ENCODE measurements at regions not wholly inside any gene's neighbourhood (a gene's known extent, or its start where the extent isn't known, plus 50 kb on each side); places are given as distances from the start of the nearest gene placed in this dataset.
"Not testable (repeated sequence)": the region's sequence is repeated elsewhere in the genome, so short reads cannot be mapped to it uniquely, and the experiment has no call there.

DNA sequence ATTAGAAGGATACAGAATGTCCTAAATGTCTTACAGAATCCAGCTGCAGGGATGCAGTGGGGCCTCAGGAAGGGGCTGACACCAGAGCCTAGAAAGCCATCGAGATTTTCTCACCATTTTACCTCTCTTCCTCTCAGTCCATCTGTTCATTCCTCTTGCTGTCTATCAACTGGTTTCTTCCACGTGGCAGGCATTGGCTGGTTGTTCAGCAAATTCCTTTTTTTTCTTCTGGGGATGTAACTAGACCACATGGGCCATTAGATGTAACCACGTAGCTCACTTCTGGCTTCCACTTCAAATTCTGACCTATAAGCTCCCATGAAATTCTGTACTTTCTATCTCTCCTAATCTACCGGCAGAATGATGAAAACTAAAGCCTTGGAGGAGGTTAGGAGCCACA is 93.6 kb upstream of the MTAP start:
- DNase-seq (ENCODE audit: extremely low read depth, low read depth): no peak
- TF ChIP-seq, protein P1, sequence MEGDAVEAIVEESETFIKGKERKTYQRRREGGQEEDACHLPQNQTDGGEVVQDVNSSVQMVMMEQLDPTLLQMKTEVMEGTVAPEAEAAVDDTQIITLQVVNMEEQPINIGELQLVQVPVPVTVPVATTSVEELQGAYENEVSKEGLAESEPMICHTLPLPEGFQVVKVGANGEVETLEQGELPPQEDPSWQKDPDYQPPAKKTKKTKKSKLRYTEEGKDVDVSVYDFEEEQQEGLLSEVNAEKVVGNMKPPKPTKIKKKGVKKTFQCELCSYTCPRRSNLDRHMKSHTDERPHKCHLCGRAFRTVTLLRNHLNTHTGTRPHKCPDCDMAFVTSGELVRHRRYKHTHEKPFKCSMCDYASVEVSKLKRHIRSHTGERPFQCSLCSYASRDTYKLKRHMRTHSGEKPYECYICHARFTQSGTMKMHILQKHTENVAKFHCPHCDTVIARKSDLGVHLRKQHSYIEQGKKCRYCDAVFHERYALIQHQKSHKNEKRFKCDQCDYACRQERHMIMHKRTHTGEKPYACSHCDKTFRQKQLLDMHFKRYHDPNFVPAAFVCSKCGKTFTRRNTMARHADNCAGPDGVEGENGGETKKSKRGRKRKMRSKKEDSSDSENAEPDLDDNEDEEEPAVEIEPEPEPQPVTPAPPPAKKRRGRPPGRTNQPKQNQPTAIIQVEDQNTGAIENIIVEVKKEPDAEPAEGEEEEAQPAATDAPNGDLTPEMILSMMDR (IDR thresholded peaks at IDR 0.05; ENCODE audit: low read depth, low read length): no peak

DNA sequence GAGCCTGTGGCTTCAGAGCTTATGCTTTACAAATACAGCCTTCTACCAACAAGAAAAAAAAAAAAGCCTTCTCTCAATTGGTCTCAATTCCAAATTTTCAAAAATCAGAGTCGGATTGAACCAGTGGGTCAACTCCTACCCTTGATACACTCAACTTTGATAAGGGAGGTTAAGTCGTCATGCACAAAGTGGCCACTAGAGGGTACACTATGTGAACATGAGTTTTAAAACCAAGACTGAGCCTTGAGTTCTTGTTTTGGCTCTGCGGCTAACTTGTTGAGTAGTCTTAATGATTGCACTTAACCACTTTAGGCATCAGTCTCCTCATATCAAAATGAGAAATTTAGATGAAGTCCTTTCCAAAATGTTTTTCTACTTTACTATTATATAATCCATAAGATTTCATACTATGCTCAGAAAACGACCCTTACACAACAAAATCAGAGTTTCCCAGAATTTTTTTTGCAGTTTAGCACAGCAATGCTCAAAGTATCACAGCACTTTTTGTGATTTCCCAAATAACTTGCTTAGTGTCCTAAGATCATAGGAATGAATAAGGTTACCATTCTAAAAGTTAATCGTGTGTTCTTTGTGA is 92.9 kb upstream of the MTAP start:
- DNase-seq (ENCODE audit: extremely low read depth, low read depth): no peak
- TF ChIP-seq, protein P1 (IDR thresholded peaks at IDR 0.05; ENCODE audit: low read depth, low read length): peak; percentile 67

DNA sequence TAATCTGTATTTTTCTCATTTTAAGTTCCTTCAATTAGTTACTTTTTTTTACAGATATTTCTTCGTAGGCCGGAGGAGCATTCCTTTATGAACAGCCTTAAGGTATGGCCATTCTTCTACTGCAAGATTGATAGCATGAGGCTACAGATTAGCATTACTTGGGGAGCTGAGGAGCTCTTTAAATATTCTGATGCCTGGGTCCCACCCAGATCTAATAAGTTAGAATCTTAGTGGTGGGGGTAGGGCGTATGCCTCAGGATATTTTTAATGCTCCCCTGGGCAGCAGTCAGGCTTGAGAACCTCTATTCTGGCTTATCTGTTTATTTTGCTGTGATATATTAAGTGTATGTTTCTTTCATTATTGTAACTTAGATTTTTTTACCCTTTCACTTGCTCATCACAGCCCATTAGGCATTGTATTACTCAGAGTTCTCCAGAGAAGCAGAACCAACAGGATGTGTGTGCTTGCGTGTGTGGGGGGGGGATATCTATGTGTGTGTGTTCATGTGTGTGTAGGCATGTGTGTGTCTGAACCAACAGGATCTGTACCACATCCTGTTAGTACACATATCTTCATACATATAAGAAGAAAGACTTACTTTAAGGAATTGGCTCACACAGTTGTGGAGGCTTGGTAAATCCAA is 91.8 kb upstream of the MTAP start:
- TF ChIP-seq, protein P1 (IDR thresholded peaks at IDR 0.05; ENCODE audit: low read depth, low read length): no peak
- no peak for DNase-seq (ENCODE audit: extremely low read depth, low read depth)

DNA sequence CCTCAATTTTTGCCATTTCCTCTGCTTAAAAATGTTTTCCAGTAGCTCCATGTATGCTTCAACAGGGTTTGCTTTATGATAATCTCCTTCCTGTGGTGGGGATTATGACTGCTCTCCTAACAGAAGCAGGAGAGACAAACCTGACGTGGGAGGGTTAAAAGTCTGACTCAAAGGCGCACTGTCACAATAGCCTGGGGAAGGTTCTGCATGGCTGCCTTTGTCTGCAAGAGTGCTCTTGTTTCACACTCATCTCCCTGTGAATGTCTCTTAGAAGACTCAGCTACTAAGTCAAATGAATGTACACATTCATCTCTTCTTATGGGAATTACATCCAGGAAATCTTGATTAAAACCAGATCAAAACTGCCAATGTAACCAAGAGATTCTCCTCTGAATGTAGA is 90.9 kb upstream of the MTAP start:
- TF ChIP-seq, protein P1 (IDR thresholded peaks at IDR 0.05; ENCODE audit: low read depth, low read length): no peak
- DNase-seq (ENCODE audit: extremely low read depth, low read depth): peak; percentile 20

DNA sequence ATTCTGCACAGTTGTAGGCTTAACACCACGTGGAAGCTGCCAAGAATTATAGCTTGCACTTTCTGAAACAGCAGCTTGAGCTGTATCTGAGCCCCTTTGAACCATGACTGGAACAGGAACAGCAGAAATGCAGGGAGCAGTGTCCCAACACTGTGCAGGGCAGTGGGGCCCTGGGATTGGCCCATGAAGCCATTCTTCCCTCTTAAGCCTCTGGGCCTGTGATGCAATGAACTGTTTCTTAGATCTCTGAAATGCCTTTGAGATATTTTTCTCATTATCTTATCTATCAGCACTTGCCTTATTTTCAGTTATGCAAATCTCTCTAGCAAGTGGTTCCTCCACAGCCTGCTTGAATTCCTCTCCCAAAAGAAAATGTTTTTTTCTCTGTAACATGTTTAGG is 87.0 kb upstream of the MTAP start:
- DNase-seq (ENCODE audit: extremely low read depth, low read depth): no peak
- TF ChIP-seq, protein P1 (IDR thresholded peaks at IDR 0.05; ENCODE audit: low read depth, low read length): no peak

DNA sequence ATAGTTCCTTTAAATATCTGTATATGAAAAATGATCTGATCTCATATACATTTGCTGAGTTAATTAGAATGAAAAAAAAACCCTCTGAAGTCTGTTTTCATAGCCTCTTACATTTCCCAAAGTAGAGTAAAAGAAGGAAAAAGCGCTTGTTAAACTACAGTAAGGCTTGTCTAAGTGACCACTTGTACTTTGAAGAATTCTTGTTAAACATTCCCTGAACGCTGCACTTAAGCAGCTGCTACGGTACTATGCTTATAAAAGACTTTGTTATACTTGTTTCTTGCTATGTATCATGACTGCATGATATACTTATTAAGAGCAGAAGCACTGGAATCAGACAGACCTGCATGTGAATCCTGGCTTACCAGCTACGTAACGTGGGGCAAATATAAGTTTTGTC is 81.7 kb upstream of the MTAP start:
- TF ChIP-seq, protein P1 (IDR thresholded peaks at IDR 0.05; ENCODE audit: low read depth, low read length): no peak
- no peak for DNase-seq (ENCODE audit: extremely low read depth, low read depth)

DNA sequence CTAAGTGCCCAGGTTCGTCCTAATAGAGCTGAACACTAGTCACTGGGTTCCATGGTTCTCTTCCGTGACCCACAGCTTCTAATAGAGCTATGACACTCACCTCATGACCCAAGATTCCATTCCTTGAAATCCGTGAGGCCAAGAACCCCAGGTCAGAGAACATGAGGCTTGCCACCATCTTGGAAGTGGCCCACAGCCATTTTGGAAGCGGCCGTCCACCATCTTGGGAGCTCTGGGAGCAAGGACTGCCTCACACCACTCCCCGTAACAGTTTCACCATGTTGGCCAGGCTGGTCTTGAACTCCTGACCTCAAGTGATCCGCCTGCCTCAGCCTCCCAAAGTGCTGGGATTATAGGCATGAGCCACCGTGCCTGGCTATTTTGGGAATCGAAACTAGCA is 75.0 kb upstream of the MTAP start:
- not testable (repeated sequence) for DNase-seq (ENCODE audit: extremely low read depth, low read depth)

DNA sequence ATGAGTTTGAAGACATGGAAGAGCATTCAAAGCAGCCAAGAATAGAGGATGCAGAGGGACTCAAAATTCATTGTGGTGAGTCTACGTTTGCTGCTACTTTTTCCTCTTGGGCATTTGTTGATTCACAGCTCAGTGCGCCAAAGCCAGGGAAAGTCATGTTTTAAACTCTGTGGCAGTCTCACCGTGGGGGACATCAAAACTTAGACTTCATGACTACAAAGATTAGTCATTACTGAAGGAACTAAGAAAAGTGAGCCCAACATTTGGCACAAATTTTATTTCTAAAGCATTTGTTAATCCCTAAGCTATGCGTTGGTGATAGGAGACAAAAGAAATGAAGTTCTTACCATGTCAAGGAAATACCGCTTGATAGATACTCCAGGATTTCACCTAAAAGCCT is 73.7 kb upstream of the MTAP start:
- no peak for DNase-seq (ENCODE audit: extremely low read depth, low read depth)

More for the DNA sequence above, 73.7 kb upstream of the MTAP start:
- TF ChIP-seq, protein P1 (IDR thresholded peaks at IDR 0.05; ENCODE audit: low read depth, low read length): no peak
